ENCODE measurements at regions not wholly inside any gene's neighbourhood (a gene's known extent, or its start where the extent isn't known, plus 50 kb on each side); places are given as distances from the start of the nearest gene placed in this dataset.

- TF ChIP-seq CTCF (IDR thresholded peaks at IDR 0.05) = no peak
- no peak for TF ChIP-seq POLR2A (IDR thresholded peaks at IDR 0.05)
- no peak for TF ChIP-seq POLR2AphosphoS5 (IDR thresholded peaks at IDR 0.05; ENCODE audit: insufficient read depth in 1 of 2, low read depth in 1 of 2)
Measured at GRCh38 chr7:26460351-26461085, 168.9 kb downstream of the SNX10 start.

All from vagina (tissue), 2 donors.